OCI-LY7 (cell line): ENCODE measurements at regions not wholly inside any gene's neighbourhood (a gene's known extent, or its start where the extent isn't known, plus 50 kb on each side); places are given as distances from the start of the nearest gene placed in this dataset.

ENCODE experiments used
- BruUV-seq: library from RNA; stranded (reverse); fragments of 400-500 nt; replicated peaks from 2 replicates; lab custom pipeline; 2021; lab: Mats Ljungman, UMichigan
- CTCF ChIA-PET: fragments of 300-600 bp; sonication (Branson Sonifier 250); formaldehyde crosslinking; loops from one replicate; lab custom pipeline; 2022; ENCODE audit warnings: antibody characterized with exemption; ENCODE audit not compliant: unreplicated experiment; lab: Charles Lee
- POLR2A ChIA-PET: fragments of 300-600 bp; sonication (Branson Sonifier 250); formaldehyde crosslinking; loops from one replicate; lab custom pipeline; 2022; ENCODE audit warnings: antibody characterized with exemption; lab: Charles Lee
- DNase-seq: peaks from one replicate; pipeline ENCODE4 v3.0.0-alpha.2; 2015; ENCODE audit warnings: low spot score
- H2AFZ ChIP-seq: fragments of 200-600 bp; sonication (generic), shearing (Covaris generic); 2 replicates; pipeline ENCODE4 v1.6.1; 2014; ENCODE audit warnings: mild to moderate bottlenecking, antibody characterized with exemption, low read length, moderate library complexity
- H3K27ac ChIP-seq: fragments of 200-600 bp; sonication (generic); 2 replicates; pipeline ENCODE4 v1.5.1; 2014; ENCODE audit warnings: mixed run types, low read depth, mild to moderate bottlenecking, moderate library complexity, low read length, inconsistent platforms; ENCODE audit not compliant: poor library complexity, severe bottlenecking
- H3K36me3 ChIP-seq: fragments of 200-600 bp; sonication (generic); 2 replicates; pipeline ENCODE4 v1.6.1; 2014; ENCODE audit warnings: mild to moderate bottlenecking, antibody characterized with exemption, low read length, moderate library complexity, mixed read lengths; ENCODE audit not compliant: insufficient read depth
- H3K4me1 ChIP-seq: fragments of 200-600 bp; sonication (generic); 2 replicates; pipeline ENCODE4 v1.5.1; 2014; ENCODE audit warnings: mild to moderate bottlenecking, low read length; ENCODE audit not compliant: insufficient read depth, poor library complexity, severe bottlenecking
- H3K4me2 ChIP-seq: fragments of 200-600 bp; sonication (generic); 2 replicates; pipeline ENCODE4 v1.6.1; 2014; ENCODE audit warnings: mild to moderate bottlenecking, low read length
- H3K4me3 ChIP-seq: fragments of 200-600 bp; sonication (generic); 2 replicates; pipeline ENCODE4 v1.5.1; 2014; ENCODE audit warnings: mild to moderate bottlenecking, low read depth, low read length; ENCODE audit not compliant: poor library complexity, severe bottlenecking
- H3K79me2 ChIP-seq: fragments of 200-600 bp; sonication (generic); 2 replicates; pipeline ENCODE4 v1.6.1; 2016; ENCODE audit warnings: low read depth, mild to moderate bottlenecking, low read length, moderate library complexity, mixed read lengths; ENCODE audit not compliant: insufficient read depth
- H3K9me2 ChIP-seq: fragments of 200-600 bp; sonication (generic); 2 replicates; pipeline ENCODE4 v1.6.1; 2016; ENCODE audit warnings: mild to moderate bottlenecking, low read length, mixed read lengths; ENCODE audit not compliant: insufficient read depth
- H3K9me3 ChIP-seq: fragments of 200-600 bp; sonication (generic); 2 replicates; pipeline ENCODE4 v1.6.1; 2014; ENCODE audit warnings: mild to moderate bottlenecking, mixed run types, low read length, mixed read lengths
- H4K20me1 ChIP-seq: fragments of 200-600 bp; sonication (generic); 2 replicates; pipeline ENCODE4 v1.6.1; 2014; ENCODE audit warnings: mild to moderate bottlenecking, antibody characterized with exemption, low read length, moderate library complexity, mixed read lengths; ENCODE audit not compliant: insufficient read depth
- EZH2phosphoT487 ChIP-seq: fragments of 200-600 bp; sonication (generic); IDR thresholded peaks from 2 replicates; pipeline ENCODE4 v1.6.1; 2018; ENCODE audit warnings: low read depth, borderline replicate concordance, mild to moderate bottlenecking, mixed run types, antibody characterized with exemption, low read length, moderate library complexity, mixed read lengths
- intact Hi-C: fragments of 100-400 bp; cut with micrococcal nuclease; formaldehyde crosslinking; loops from one replicate; pipeline ENCODE4 v1.10.0; 2022; ENCODE audit not compliant: unreplicated experiment
- TF ChIP-seq, protein P1 (sequence below): fragments of 200-600 bp; sonication (generic); conservative IDR thresholded peaks from 2 replicates; pipeline ENCODE4 v1.5.1; 2014; ENCODE audit warnings: mild to moderate bottlenecking, antibody characterized with exemption, low read length, moderate library complexity, mixed read lengths

GRCh38 chr10:111967547-111967946 is 216.0 kb downstream of the GPAM start:
- Histone ChIP-seq H3K9me3 (no peaks in the 10 kb centered on the region), H3K4me2 (no peak overlapping the region), H3K4me1 (no peaks in the 10 kb centered on the region), H4K20me1 (no peaks in the 10 kb centered on the region), H3K9me2 (no peaks in the 10 kb centered on the region), H3K27ac (no peak overlapping the region), H3K79me2 (no peaks in the 10 kb centered on the region), H3K4me3 (no peak overlapping the region), H2AFZ (no peak overlapping the region), H3K36me3 (no peaks in the 10 kb centered on the region)
- no peak for DNase-seq
- intact Hi-C loops: no loop called here
- ChIA-PET CTCF (no interaction called here), POLR2A (no interaction called here)
- TF ChIP-seq, protein P1, sequence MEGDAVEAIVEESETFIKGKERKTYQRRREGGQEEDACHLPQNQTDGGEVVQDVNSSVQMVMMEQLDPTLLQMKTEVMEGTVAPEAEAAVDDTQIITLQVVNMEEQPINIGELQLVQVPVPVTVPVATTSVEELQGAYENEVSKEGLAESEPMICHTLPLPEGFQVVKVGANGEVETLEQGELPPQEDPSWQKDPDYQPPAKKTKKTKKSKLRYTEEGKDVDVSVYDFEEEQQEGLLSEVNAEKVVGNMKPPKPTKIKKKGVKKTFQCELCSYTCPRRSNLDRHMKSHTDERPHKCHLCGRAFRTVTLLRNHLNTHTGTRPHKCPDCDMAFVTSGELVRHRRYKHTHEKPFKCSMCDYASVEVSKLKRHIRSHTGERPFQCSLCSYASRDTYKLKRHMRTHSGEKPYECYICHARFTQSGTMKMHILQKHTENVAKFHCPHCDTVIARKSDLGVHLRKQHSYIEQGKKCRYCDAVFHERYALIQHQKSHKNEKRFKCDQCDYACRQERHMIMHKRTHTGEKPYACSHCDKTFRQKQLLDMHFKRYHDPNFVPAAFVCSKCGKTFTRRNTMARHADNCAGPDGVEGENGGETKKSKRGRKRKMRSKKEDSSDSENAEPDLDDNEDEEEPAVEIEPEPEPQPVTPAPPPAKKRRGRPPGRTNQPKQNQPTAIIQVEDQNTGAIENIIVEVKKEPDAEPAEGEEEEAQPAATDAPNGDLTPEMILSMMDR: no peak
- TF ChIP-seq EZH2phosphoT487: no peak
- no TSS peak for BruUV-seq

GRCh38 chr10:111968647-111969046 is 214.9 kb downstream of the GPAM start:
- TF ChIP-seq, protein P1: no peak
- no peak for TF ChIP-seq EZH2phosphoT487
- no peak overlapping the region for H3K4me2 ChIP-seq
- H3K9me3 ChIP-seq: no peaks in the 10 kb centered on the region
- ChIA-PET CTCF (no interaction called here), POLR2A (interaction anchor here (0.5 kb wide), 1 partner anchor 540 kb away, joined by 3 read pairs; no protein-coding TSS in a partner anchor)
- no peaks in the 10 kb centered on the region for H3K79me2 ChIP-seq
- no peak overlapping the region for H3K27ac ChIP-seq
- intact Hi-C loops: no loop called here
- H3K4me3 ChIP-seq: no peak overlapping the region
- BruUV-seq: no TSS peak
- DNase-seq: no peak
- no peaks in the 10 kb centered on the region for H4K20me1 ChIP-seq
- H2AFZ ChIP-seq: no peak overlapping the region
- H3K9me2 ChIP-seq: no peaks in the 10 kb centered on the region
- no peaks in the 10 kb centered on the region for H3K4me1 ChIP-seq
- H3K36me3 ChIP-seq: no peaks in the 10 kb centered on the region

GRCh38 chr10:111970111-111970510 is 213.5 kb downstream of the GPAM start:
- no TSS peak for BruUV-seq
- Histone ChIP-seq H3K4me3 (no peak overlapping the region), H3K4me2 (no peak overlapping the region), H2AFZ (no peak overlapping the region), H3K9me2 (no peaks in the 10 kb centered on the region), H3K27ac (no peak overlapping the region), H3K79me2 (no peaks in the 10 kb centered on the region), H4K20me1 (no peaks in the 10 kb centered on the region), H3K4me1 (no peaks in the 10 kb centered on the region), H3K36me3 (no peaks in the 10 kb centered on the region), H3K9me3 (no peaks in the 10 kb centered on the region)
- POLR2A ChIA-PET: no interaction called here
- CTCF ChIA-PET: no interaction called here
- DNase-seq: no peak
- intact Hi-C loops: no loop called here
- no peak for TF ChIP-seq EZH2phosphoT487
